ENCODE measurements at regions not wholly inside any gene's neighbourhood (a gene's known extent, or its start where the extent isn't known, plus 50 kb on each side); places are given as distances from the start of the nearest gene placed in this dataset.
"Not testable (repeated sequence)": the region's sequence is repeated elsewhere in the genome, so short reads cannot be mapped to it uniquely, and the experiment has no call there.

DNA sequence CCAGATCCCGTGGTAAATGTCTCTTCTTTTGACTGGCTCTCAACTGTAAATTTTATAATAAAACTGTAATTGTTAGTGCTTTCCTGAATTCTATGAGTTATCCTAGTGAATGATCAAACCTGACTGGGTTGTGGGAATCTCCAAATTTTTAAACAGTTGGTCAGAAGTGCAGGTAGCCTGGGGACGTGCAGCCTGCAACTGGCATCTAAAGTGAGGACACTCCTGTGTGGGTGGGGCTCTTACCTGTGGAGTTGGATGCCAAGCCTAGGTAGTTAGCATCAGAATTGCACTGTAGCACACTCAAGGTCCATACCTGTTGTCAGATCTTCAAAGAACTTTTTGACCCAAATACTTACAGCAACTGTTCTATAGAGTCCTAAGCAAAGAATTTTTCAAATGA is 207.1 kb upstream of the NBEA start:
- no peak for DNase-seq (ENCODE audit: low read depth)

DNA sequence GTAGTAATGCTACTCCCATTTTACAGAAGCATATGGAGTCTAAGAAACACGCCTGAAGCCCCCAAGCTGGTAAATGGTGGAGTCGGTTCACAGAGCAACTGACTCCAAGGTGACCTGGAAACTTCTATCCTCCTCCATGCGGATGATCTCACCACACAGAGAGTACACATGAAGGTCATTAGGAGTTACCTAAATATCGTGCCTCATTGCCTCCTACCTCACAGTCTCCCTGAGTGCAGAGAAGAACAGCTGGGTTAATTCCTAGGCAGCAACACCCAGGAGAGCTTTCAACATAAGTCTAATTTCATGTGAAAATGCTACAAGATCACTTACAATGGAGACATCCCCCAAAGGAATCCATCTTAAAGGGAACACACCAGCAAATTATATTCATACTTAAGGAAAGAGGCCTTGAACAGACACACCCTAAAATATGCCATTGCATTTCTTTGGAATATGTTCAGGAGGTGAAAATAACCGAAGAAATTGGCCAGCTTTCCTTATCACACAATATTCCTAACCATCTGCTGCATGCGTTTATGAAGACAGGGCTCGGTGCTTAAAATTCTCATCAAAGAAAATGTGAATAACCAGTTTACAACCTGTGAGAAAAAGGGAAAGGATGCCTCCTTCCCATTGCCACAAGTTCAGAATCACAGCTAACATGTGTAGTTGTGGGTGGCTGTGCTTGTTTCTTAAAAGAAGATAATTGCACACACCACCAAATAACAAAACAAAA is 203.6 kb upstream of the NBEA start:
- DNase-seq (ENCODE audit: low read depth) = no peak

DNA sequence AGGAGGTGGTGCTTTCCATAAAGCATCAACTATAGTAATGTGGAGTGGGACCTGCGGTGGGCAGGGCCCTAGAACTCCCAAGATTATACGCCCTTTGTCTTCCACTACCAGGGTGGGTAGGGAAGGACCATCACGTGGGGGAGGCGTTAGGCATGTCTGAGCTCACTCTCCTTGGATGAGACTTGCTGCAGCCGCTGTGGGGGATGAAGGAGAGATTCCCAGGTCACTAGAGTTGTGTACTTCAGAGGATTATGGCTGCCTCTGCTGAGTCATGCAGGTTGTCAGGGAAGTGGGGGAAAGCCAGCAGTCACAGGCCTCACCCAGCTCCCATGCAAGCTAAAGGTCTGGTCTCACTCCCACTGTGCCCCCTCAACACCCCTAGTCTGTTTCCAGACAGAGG is 195.0 kb upstream of the NBEA start:
- not testable (repeated sequence) for DNase-seq (ENCODE audit: low read depth)

DNA sequence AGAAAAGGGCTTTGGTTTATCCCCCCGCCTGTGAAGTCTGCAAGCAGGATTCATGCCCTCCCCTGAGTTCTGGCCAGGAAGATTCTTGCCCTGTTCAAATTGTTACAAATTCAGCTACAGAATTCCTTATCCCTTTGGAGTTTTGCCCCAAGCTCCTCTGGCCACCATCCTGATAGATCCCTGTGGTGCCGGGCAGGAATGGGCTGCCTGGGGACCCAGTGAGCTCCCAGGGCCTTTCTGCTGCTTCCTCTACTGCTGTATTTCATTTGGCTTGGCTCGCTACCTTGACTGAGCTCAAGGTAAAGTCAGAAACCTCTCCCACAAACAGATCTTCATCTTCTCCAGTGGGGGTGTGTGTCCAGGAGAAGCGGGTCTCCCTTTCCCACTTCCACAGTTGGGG is 194.6 kb upstream of the NBEA start:
- DNase-seq (ENCODE audit: low read depth) = no peak

DNA sequence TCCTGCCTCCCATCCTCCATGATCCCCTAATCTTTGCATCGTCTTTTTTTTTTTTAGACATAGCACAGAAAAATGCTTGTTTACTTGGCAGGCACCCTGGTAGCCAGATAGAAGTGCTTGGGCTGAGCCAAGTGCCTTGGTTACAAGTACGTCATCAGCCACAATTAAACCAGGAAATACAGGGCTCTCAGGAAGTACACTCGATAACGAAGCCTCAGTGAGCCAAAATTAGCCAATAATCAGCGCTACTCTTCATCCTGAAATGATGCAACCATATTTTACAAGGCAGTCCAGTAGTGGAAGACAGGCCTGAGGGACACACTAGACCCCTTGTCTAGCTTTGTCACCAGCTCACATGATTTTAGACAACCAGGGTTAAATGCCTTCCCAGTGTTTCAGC is 194.0 kb upstream of the NBEA start:
- DNase-seq (ENCODE audit: low read depth) = peak; percentile 14

DNA sequence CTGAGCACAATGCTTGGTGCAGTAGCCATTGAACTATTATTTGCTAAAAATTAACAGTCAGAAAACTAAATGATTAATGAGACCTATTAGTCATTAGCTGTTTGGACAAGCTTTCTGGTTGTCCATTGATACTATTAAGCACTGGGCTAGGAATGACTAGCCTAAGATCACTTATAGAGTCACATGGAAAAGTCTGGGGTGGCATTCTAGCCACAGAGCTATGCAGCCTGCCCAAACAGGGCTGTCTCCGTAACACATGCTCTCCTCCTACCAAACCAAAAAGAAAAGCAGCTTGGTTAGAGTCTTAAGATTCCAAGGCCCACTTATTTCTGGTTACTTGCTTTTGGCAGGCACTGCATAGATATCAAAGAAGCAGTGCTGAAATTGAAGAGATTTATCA is 193.5 kb upstream of the NBEA start:
- no peak for DNase-seq (ENCODE audit: low read depth)

DNA sequence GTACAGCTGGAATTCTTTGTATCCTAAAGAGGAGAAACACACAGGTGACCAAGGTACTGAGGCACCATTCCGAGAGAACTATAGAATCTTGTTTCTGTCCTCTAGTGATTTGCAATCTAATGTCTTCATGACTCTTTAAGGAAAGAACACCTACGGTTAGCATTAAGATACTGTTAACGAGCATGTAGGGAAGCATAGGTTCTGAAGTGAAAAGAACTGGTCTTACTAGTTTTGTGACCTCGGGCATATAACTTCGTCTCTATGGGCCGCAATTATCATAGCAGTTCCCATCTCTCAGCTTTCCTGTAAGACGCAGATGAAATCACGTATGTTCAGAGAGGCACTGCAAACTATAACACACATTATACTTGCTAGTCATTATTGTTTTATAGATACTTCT is 193.0 kb upstream of the NBEA start:
- DNase-seq (ENCODE audit: low read depth) = no peak

DNA sequence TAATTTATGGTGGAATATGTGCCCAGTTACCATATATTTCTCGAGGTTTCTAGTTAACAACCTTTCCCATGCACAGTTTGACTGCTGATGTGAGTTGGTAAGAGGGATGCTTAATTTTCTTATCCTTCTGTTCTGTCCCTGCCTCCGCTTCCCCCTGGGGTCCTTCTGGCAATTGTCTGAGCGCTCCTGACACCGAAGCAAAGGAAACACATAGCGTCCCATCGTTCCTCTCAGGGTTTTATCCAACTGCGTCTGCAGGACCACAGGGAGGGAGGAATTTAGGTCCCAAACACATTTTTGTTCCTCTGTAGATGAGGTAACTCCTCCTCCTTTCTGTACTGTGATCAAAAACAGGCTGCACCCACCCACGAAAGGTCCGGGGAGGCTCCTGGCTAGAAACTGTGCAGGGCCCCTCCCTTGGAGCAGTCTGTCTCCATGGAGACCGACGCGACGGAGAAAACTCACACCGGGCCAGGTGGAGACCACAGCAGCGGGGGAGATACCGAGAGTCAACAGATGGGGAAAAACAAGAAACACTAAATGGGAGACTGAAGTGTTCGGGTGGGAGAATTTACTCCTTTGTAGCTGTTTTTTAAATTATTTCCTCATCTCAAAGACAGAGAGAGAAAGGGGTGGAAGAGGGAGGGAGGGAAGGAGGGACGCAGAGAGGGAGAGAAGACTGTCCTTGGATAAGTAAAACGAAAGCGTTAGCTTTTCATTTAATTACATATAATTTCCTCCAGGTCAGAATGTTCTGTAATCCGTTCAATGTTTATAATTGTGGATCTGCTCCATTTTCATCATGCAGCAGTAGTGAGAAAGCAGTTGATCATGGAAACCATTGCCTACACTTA is 191.8 kb upstream of the NBEA start:
- DNase-seq (ENCODE audit: low read depth) = no peak

DNA sequence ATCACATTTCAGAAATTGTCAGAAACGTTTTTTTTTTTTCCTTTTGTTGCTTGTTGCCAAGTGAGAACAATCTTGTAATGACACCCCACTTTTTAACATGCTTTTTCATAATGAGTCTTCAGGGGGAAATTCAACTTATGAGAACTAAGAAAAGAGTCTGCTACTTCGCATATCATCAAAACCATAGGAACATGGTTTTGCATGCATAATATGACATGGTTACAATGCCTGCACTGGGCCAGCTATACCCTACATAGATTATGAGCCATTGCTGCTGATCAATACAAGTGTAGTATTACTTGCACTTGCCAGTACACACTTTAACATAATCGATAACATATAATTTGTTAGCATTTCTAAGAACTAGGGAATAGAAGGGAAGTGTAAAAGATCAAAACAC is 191.0 kb upstream of the NBEA start:
- no peak for DNase-seq (ENCODE audit: low read depth)

DNA sequence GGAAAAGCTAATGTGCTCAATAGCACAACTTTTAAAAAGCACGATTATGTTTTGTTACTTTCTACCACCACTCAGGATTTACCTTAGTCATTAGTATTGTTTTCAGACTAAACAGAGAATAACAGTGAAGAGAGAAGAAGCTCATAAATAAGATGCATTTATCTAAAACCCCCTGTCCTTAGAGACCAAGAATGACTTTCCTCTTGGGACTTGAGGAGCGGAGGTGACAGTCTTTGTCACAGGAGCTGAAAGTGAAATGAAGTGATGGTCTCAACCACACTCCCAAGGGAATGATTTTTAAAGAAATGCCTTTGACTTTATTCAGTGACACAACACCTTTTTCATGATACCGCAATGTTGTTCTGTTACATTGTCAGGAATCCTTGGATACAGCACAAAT is 190.6 kb upstream of the NBEA start:
- no peak for DNase-seq (ENCODE audit: low read depth)

DNA sequence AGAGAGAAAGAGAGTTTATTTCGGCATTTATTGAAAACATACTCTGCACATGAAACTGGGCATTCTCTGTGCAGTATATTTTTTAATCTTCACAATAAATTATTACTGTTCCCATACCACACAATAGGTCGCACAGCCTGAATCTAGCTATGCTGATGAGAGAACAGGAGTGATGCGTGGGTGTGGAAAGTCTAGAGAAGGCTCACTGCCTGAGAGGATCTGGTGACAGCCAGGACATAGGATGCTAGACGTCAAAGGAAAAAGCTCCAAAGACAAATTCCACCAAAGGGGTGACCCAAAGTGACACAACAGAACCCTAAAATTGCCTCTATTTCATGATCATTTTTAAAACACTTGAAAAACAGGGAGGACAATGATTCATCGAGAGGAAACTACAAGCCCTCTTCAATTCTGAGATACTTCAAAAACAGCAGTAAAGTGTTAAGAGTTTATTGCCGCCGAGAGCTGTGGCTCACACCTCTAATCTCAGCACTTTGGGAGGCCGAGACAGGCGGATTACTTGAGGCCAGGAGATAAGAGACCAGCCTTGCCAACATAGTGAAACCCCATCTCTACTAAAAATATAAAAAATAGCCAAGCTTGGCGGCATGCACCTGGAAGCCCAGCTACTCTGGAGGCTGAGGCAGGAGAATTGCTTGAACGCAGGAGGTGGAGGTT is 189.6 kb upstream of the NBEA start:
- DNase-seq (ENCODE audit: low read depth) = no peak

DNA sequence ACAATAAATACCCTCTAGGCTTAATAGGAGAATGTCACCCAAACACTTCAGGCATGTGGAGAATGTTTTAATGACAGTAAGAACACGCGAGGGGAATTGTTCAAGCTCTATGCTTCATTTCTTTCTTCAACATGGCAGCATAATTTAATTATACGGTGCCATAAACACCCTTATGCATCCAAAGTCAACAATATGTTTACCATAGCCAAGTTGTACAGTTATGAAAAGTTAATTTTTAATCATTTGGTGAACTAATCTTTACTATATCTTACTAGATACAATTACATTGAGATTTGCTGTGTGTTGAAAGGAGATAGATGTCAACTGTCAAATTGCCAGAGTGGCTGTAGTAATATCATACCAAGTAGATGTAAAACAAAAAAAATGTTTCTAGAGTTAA is 185.9 kb upstream of the NBEA start:
- DNase-seq (ENCODE audit: low read depth) = no peak

DNA sequence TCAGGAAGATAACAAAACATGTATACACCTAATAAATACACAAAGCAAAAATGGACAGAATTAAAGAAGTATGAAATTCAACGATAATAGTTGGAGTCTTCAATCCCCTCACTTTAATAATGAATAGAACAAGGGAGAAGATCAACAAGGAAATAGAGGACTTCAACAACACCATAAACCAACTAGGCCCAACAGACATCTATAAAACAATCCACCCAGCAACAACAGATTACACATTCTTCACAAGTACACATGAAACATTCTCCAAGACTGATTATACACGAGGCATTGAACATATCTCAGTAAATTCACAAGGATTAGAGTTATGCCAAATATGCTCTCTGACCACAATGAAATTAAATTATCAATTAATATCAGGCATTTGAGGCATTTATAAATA is 185.5 kb upstream of the NBEA start:
- DNase-seq (ENCODE audit: low read depth) = no peak

DNA sequence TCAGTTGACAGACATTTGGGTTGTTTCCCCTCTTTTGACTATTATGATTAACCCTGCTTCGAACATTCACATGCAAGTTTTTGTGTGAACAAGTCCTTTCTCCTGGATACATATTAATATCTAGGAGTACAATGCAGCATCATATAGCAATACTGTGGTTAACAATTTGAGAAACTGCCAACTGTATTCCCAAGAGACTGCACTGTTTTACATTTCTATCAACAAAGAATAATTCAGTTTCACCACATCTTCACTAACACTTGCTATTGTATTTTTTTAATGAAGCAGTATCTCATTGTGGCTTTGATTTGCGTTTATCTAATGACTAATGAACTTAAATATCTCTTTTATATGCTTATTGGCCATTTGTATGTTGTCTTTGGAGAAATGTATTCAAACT is 184.6 kb upstream of the NBEA start:
- DNase-seq (ENCODE audit: low read depth) = no peak

DNA sequence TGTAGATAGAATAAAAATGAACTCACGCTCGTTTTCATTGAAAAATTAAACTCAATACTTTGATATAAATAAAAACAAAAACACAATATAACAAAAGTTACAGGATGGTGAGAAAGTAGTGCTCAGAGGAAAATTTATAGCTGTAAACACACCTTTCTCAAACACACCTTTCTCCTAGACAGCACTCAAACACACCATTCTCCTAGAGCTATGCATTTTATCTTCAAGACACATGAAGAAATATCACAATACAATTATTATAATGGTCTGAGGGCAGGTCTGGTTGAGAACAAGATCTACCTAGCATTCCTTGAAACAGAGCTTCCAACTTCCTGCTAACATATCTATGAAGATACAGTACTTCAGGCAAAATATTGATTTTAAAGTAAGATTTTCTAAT is 183.4 kb upstream of the NBEA start:
- no peak for DNase-seq (ENCODE audit: low read depth)

DNA sequence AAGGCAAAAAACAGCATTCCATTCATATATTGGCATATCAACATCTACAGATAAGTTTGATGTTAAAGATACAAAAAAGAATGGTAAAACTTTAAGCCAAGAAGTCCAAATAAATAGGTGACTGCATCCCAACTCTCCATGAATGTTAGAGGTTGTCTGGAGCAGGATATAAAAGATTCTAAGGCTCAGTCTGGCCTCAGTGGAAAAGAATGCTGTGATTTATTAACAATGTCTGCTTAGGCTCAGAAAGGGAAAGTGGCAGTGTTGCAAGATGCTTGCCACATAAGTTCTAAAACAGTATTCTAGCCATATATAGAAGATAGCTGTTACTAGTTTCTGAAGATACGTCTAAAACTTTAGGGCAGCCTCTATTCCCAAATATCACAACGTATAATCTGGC is 179.8 kb upstream of the NBEA start:
- no peak for DNase-seq (ENCODE audit: low read depth)

DNA sequence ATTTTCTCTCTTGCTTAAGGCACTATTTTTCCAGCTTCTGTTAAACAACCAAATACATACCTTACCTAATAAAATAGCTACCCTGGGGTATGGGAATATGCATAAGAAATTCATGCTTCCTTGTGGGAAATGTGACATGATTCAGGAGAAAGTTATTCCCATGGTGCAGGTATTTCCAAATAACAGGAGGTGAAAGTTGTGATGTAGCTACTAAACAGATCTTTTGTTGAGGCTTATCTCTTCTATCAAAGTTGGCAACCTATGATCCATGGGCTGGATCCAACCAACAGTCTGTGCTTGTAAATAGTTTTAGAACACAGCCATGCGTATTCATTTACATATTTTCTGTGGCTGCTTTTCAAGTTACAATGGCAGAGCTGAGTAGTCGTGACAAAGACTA is 177.8 kb upstream of the NBEA start:
- no peak for DNase-seq (ENCODE audit: low read depth)

DNA sequence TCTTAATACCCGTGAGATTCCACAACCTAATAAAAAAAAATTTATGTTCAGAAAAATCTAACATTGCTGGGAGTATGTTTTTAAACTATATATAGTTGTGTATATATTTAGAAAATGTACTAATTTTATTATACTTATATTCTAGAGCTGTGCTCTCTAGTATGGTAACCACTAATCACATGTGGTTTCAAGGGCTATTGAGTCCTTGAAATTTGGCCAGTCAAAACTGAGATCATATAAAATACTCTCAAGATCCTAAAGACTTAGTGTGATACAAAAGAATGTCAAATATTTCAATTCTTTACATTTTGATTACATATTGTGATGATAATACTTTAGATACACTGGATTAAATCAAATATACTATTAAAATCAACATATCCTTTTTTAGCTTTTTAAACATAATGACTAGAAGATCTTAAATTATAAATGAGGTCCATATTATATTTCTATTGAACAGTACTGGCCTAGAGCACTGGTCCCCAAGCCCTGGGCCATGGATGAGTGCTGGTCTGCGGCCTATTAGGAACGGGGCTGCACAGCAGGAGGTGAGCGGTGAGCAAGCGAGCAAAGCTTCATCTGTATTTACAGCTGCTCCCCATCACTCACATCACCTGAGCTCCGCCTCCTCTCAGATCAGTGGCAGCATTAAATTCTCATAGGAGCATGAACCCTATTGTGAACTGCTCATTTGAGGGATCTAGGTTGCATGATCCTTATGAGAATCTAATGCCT is 176.5 kb upstream of the NBEA start:
- DNase-seq (ENCODE audit: low read depth) = no peak

DNA sequence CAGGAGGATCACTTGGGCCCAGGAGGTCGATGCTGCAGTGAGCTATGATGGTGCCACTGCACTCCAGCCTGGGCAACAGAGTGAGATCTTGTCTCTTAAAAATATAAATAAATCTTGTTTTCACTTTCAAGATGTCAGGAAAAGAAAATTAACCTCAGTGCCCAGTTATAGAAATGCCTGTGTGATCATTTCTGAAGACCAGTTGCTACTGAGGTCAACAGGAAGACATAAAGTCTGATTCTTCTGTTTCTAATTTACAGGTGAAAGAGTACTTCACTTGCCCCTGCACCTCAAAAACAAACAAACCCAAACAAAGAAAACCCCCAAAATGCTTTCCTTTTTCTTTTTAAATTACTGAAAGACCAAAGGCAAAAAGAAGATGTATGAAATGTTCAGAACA is 174.3 kb upstream of the NBEA start:
- DNase-seq (ENCODE audit: low read depth) = no peak

DNA sequence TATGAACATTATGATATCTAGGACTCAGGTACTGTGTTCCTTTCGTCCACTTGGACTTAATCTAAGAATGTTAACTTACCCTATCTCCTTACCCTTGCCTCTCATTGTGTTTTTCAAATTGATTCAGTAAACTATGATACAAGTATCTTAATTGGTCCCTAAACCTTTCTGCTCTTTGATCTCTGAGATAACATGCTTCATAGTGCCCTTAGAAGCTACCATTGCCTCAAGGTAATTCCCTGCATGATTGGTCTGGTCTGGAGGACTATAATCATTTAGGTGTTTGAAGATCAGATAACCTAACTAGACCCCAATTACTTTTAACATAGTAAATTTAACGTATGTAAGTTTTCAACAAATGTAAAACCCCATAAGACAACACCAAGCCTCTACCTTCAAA is 169.9 kb upstream of the NBEA start:
- DNase-seq (ENCODE audit: low read depth) = no peak

DNA sequence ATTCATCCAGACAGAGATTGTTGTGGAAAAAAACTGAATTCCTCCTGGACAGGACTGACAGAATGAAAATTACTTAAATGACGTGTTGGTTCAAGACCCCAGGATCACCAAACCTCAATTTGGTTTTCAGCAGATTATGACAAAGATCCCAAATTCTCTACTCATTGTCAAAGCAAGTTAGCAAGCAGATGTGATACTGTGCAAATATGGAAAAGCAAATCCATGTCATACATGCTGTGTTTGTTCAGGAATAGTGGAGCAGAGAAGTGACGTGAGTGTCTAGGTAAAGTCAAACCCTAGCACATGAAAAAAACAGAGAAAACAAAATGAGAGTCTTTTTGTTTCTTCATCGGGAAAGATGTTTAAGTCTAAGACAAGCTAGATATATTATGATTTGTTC is 169.2 kb upstream of the NBEA start:
- DNase-seq (ENCODE audit: low read depth) = no peak

Measured in HT1080 (cell line).